Embryonic facial prominence (tissue), 1 donor: ENCODE measurements at regions not wholly inside any gene's neighbourhood (a gene's known extent, or its start where the extent isn't known, plus 50 kb on each side); places are given as distances from the start of the nearest gene placed in this dataset.

Experiments used
- DNase-seq: peaks from one replicate; pipeline ENCODE4 v3.0.0-alpha.2; 2016; ENCODE audit errors: extremely low spot score

GRCh38 chr2:898319-898718, 52.3 kb upstream of the SNTG2 start:
- DNase-seq, result no peak

GRCh38 chr2:897091-897490, 53.6 kb upstream of the SNTG2 start:
- DNase-seq, result no peak

DNA sequence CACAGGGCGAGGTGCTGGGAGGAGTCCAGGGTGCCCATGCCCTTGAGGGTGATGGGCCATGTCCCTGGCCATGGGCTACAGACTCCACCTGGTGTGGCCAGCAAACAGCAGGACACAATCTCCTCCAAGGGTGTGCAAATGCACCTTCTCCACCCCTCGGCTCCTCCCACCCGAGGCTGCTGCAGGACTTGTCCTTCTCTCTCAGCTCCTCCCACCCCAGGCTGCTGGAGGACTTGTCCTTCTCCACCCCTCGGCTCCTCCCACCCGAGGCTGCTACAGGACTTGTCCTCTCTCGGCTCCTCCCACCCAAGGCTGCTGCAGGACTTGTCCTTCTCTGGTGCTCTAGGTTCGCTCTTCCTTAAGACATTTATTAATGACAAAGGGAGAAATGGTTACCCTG, 57.3 kb upstream of the SNTG2 start:
- DNase-seq, result no peak

- DNase-seq, result no peak
Measured at GRCh38 chr2:892892-893291, 57.8 kb upstream of the SNTG2 start.

GRCh38 chr2:892401-892800, 58.2 kb upstream of the SNTG2 start:
- no peak for DNase-seq

DNA sequence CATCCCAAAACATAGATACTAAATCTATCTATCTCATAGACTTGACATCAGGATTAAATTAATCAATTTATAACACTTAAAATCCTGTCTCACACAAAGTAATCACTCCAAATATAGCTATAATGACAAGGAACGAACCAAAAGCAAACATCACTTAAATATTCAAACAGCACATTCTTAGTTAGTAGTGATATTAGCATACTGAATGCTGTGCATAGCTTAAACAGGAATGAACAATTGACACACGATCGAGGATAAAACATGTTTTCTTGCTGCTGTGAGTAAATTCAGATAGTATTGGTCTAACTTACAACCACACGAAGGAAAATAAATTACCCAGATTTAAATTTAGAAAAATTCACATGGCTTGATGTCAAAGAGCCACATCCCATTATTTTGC, 58.9 kb upstream of the SNTG2 start:
- no peak for DNase-seq

GRCh38 chr2:890791-891190, 59.9 kb upstream of the SNTG2 start:
- DNase-seq, result no peak

- DNase-seq, result no peak
Measured at GRCh38 chr2:890214-890613, 60.4 kb upstream of the SNTG2 start.

DNA sequence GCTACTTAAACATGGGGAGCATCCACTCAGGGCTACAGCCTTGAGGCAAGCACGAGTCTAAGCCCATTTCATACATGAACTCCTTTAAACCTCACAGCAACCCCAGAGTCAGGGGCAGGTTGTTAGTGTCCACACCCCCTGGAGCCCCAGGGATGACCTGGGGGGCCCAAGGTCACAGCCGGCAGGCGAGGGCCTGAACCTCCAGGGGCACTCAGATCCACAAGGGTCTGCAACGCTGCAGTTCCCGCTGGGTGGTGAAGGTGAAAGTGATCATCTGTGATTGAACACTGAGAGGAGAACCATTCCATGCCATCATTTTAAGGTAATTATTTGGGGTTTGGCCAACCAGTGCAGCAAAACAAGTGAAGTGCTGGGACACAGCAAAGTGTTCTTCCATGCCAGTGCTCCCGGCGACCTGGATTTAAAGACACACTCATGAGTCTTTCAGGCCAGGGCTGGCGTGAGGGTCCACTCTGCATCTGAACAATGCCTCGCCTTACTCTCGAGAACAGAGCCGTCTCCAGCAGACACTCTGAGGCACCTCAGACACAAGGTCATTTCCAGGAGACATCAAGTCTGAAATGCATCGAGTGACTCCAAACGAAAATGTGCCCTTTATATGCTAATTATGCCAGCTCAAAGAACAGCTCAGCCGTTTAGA, 61.6 kb upstream of the SNTG2 start:
- no peak for DNase-seq

DNA sequence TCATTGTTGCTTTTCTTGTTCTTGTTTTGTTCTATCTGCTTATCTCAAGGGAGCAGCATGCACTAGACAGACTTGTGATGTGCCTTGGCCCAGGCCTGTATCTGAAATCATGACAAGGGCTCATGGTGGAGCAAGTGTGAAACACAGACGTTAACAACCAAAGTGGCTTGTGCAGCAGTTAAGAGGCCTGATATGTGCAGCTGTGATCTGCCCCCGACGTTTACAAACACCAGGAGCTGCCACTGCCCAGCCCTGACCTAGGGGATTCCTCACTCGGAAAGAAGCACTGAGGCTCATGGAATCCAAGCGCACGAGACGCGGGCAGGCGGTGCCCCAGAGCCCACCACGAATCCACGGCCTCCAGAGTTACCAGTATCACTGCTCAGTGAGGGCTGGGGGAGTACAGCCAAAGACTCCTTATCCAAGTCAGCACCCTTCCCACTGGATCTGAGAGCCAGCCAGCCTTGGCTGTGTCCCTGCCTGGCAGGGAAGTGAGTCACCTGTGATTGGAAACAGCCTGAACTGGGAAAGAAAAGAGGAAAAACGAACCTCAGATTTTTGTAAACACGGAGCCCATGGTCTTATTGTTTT, 62.3 kb upstream of the SNTG2 start:
- DNase-seq, result no peak

- no peak for DNase-seq
Measured at GRCh38 chr2:887639-888038, 63.0 kb upstream of the SNTG2 start.

DNA sequence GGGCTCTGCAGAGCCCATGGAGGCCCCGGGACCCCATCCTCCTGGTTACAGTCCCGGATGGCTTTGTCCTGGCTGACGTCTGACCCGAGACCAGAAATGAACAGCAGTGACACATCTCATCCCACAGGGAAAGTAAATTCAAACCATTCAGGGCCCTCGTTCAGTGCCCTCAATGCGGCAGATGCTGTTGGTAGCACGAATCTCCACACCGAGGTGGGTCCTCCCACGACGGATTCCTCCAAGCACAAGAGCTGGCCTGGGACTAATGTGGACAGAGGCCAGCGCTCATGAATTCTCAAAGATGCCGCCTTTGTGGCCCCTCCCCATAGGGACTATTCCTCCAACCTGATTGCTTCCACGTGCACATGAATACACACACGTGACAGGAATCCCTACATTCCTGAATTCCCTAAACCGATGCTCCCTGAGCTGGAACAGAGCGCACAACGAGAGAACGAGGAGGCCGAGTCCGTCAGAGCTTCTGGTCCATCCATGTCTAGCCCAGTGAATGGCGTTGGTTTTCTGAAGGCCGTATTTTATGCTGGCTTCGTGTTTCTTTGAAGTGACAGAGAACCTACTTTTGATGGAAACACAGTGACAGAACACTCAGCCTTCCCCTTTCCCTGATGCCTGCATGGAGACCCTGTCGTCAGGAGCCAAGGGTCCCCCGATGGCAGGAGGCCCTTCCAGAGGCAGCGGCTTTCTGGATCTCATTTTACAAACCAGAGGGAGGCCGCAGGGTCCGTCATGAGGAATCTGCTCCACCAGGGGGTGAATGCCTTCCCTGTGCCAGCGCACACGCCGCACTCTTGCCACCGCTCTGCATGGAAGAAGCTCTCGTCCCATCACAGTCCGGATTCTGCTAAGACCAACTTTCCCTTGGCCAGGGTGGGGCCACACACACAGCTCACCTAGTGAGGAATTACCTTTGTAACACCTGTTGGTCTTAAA, 64.3 kb upstream of the SNTG2 start:
- DNase-seq, result no peak

DNA sequence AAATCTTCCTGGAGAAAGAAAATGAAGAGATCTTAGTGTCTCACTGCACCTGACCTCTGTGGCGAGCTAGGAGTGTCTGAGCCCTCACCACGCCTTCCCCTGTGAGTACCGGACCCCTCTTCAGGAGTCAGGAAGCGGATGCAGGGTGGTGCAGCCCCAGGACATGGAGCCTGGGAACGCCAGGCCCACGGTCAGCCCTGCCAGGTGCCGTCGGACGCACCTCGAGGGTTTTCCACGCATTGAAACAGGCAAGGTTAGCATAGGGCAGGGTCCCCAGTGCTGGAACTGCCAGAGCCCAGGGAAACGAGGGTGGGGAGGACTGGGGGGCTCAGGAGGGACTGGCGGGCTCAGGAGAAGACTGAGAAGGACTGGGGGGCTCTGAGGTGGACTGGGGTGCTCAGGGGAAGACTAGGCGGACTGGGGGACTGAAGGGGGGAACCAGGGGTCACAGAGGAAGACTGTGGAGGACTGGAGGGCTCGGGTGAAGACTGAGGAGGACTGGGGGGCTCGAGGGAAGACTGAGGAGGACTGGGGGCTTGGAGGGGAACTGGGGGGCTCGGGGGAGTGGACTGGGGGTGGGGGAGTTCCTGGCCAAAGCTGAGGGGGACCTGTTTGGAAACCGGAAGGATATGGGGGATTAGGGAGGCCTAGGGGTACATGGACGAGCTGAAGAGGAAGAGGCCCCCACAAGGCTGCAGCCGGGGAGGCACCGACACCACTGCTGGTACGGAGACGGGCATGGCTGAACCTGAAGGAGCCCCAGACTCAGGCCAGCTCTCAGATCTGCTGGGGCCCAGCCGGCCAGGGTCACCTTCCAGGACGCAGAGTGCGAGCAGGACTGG, 65.2 kb upstream of the SNTG2 start:
- no peak for DNase-seq

- DNase-seq, result no peak
Measured at GRCh38 chr2:883803-884748, 66.6 kb upstream of the SNTG2 start.

DNA sequence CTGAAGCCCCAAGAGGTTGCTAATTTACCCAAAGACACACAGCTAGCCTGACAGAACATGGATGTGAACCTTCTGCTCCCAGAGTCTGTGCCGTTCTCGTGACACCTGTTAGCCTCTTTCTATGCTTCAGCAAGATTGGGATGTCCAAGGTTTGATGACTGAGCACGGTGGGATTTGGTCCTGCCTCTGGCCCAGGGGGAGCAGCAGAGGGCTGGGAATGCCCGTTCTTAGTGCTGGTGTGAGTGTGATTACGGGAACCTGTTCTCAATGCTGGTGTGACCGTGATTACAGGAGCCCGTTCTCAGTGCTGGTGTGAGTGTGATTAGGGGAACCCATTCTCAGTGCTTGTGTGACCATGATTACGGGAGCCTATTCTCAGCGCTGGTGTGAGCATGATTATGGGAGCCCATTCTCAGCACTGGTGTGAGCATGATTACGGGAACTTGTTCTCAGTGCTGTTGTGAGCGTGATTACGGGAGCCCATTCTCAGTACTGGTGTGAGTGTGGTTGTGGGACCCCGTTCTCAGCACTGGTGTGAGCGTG, 67.3 kb upstream of the SNTG2 start:
- DNase-seq, result no peak

GRCh38 chr2:881204-881918, 69.3 kb upstream of the SNTG2 start:
- DNase-seq, result no peak

- no peak for DNase-seq
Measured at GRCh38 chr2:880201-880970, 70.3 kb upstream of the SNTG2 start.

DNA sequence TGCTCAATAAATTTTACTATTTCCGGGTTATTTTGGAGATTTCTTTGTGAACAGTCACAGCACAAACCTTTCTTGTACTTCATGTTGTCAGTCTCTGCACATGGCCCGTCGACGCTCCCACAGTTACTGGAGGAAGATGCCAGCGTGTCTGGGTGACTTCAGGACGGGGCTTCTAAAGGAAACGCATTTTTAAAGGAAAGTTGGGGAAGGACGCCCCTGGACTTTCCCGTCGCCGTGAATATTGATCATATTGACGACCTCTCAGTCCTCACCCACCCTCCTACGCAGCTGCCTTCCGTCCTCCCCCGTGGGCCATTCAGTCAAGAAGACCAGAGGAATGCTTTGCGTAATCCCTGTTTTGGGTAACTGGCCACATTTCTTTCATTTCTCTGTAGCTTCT, 71.1 kb upstream of the SNTG2 start:
- no peak for DNase-seq
